Suprapubic skin (tissue), 4 donors: ENCODE measurements at regions not wholly inside any gene's neighbourhood (a gene's known extent, or its start where the extent isn't known, plus 50 kb on each side); places are given as distances from the start of the nearest gene placed in this dataset.

Experiments used
- CTCF ChIP-seq, 2 donors: fragments of 200-600 bp in 1 of 2; fragments of 450-650 bp in 1 of 2; sonication (generic) in 1 of 2; IDR thresholded peaks; one replicate each; pipeline ENCODE4 v1.5.1; 2016 to 2019; ENCODE audit warnings: antibody characterized with exemption in 2 of 2, mild to moderate bottlenecking in 1 of 2, moderate library complexity in 1 of 2
- EP300 ChIP-seq: sonication (generic); formaldehyde crosslinking; IDR thresholded peaks from one replicate; pipeline ENCODE4 v1.6.1; 2017; ENCODE audit warnings: antibody characterized with exemption
- POLR2AphosphoS5 ChIP-seq, 3 donors: sonication (generic); formaldehyde crosslinking; IDR thresholded peaks; one replicate each; pipeline ENCODE4 v1.6.1; 2017; ENCODE audit warnings: antibody characterized with exemption in 3 of 3

- TF ChIP-seq CTCF (IDR thresholded peaks at IDR 0.05) (no peak), POLR2AphosphoS5 (IDR thresholded peaks at IDR 0.05) (no peak), EP300 (no peak)
Measured at GRCh38 chr15:70159001-70159712, 61.4 kb upstream of the TLE3 start.
